SK-N-MC (cell line): ENCODE measurements at regions not wholly inside any gene's neighbourhood (a gene's known extent, or its start where the extent isn't known, plus 50 kb on each side); places are given as distances from the start of the nearest gene placed in this dataset.
"Not testable (repeated sequence)": the region's sequence is repeated elsewhere in the genome, so short reads cannot be mapped to it uniquely, and the experiment has no call there.

Experiments
- DNase-seq: peaks from one replicate; pipeline ENCODE4 v3.0.0-alpha.2; 2011; ENCODE audit warnings: low read depth, low spot score
- H3K27ac ChIP-seq: fragments of 200-600 bp; sonication (generic); 2 replicates; pipeline ENCODE4 v1.5.1; 2016; ENCODE audit warnings: mixed run types
- H3K36me3 ChIP-seq: fragments of 200-600 bp; sonication (generic); 2 replicates; pipeline ENCODE4 v1.6.1; 2017; ENCODE audit warnings: antibody characterized with exemption, low read length, mixed read lengths; ENCODE audit not compliant: insufficient read depth
- H3K4me3 ChIP-seq: fragments of 200-600 bp; sonication (generic); 2 replicates; pipeline ENCODE4 v1.5.1; 2016
- H3K9ac ChIP-seq: fragments of 200-600 bp; sonication (generic); 2 replicates; pipeline ENCODE4 v1.8.0; 2017; ENCODE audit warnings: mixed run types, mixed read lengths; ENCODE audit not compliant: insufficient read length
- H3K9me3 ChIP-seq: fragments of 200-600 bp; sonication (generic); 2 replicates; pipeline ENCODE4 v1.6.1; 2017; ENCODE audit warnings: low read depth, mild to moderate bottlenecking, antibody characterized with exemption, low read length, moderate library complexity, mixed read lengths
- EZH2 ChIP-seq: fragments of 200-600 bp; sonication (generic); IDR thresholded peaks from one replicate; pipeline ENCODE4 v1.6.1; 2017; ENCODE audit warnings: antibody characterized with exemption
- FOXP2 ChIP-seq: optimal IDR thresholded peaks from 2 replicates; pipeline ENCODE3; 2011; ENCODE audit warnings: mild to moderate bottlenecking, moderate library complexity; ENCODE audit not compliant: insufficient read depth; ENCODE audit errors: extremely low read length, control extremely low read depth
- POLR2AphosphoS5 ChIP-seq: IDR thresholded peaks from 2 replicates; pipeline ENCODE4 v1.6.1; 2012; ENCODE audit warnings: mild to moderate bottlenecking, low read depth, low read length, borderline replicate concordance

GRCh38 chr9:6113312-6113711 is 97.9 kb upstream of the RANBP6 start:
- Histone ChIP-seq H3K9ac (no peak overlapping the region), H3K36me3 (no peaks in the 10 kb centered on the region), H3K27ac (no peak overlapping the region), H3K9me3 (no peaks in the 10 kb centered on the region), H3K4me3 (no peak overlapping the region)
- no peak for TF ChIP-seq EZH2
- TF ChIP-seq FOXP2 = no peak
- no peak for TF ChIP-seq POLR2AphosphoS5
- no peak for DNase-seq

DNA sequence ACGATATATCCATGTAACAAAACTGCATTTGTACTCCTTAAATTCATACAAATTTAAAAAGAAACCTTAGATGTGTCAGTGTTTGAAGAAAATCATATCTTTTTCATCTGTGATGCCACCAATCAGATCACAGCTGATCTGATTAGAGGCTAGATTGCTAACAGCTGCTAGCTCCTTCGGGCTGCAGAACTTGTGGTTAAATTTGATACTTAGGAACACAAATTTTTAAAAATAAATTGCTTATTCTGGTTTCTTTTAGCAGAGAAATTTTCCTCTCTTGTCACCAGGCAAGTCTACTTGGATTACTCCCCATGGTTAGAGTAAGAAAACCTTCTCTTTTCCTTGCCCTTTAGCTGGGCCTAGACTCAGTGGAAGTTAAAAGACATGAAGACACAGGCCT is 94.6 kb upstream of the RANBP6 start:
- Histone ChIP-seq H3K36me3 (no peaks in the 10 kb centered on the region), H3K9ac (no peak overlapping the region), H3K4me3 (no peak overlapping the region), H3K27ac (peak overlapping the region; percentile 5; the same call in 1 of the 2 replicates), H3K9me3 (no peaks in the 10 kb centered on the region)
- no peak for TF ChIP-seq FOXP2
- TF ChIP-seq EZH2 = no peak
- no peak for TF ChIP-seq POLR2AphosphoS5
- DNase-seq = no peak

DNA sequence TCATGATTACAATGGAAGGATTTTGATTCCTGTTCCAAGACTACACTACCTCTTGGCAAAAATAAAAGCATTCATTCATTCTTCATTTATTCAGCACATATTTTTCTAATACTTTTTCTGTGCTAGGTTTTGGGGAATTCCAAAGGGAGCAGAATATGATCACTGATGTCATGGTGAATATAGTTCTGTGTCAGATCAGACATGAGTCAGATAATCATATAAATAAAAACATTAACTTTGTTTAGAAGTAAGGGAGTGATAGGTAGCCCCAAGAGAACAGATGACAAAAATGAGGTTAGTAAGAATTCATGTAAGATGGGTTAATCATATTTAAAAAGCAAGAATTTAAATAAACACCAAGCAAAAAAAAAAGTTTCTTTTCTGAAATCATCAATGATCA is 94.1 kb upstream of the RANBP6 start:
- H3K9ac ChIP-seq = no peak overlapping the region
- TF ChIP-seq EZH2 = no peak
- TF ChIP-seq FOXP2 = no peak
- no peak for TF ChIP-seq POLR2AphosphoS5
- H3K9me3 ChIP-seq = no peaks in the 10 kb centered on the region
- DNase-seq = no peak
- H3K27ac ChIP-seq = no peak overlapping the region
- no peaks in the 10 kb centered on the region for H3K36me3 ChIP-seq
- no peak overlapping the region for H3K4me3 ChIP-seq

- TF ChIP-seq EZH2 (no peak), FOXP2 (peak; percentile 12), POLR2AphosphoS5 (no peak)
- Histone ChIP-seq H3K4me3 (peak overlapping the region; percentile 62), H3K9me3 (no peaks in the 10 kb centered on the region), H3K9ac (peak overlapping the region; percentile 11), H3K36me3 (no peaks in the 10 kb centered on the region), H3K27ac (peak overlapping the region; percentile 80)
- DNase-seq = peak; percentile 45
Measured at GRCh38 chr9:6106711-6107339, 91.4 kb upstream of the RANBP6 start.

GRCh38 chr9:6105738-6106137 is 90.3 kb upstream of the RANBP6 start:
- no peak for DNase-seq
- no peaks in the 10 kb centered on the region for H3K9me3 ChIP-seq
- no peak for TF ChIP-seq EZH2
- TF ChIP-seq POLR2AphosphoS5 = no peak
- TF ChIP-seq FOXP2 = no peak
- H3K9ac ChIP-seq = no peak overlapping the region
- no peaks in the 10 kb centered on the region for H3K36me3 ChIP-seq
- H3K4me3 ChIP-seq = no peak overlapping the region
- H3K27ac ChIP-seq = no peak overlapping the region

- H3K9ac ChIP-seq, H3K36me3 ChIP-seq, H3K27ac ChIP-seq, H3K9me3 ChIP-seq, DNase-seq, H3K4me3 ChIP-seq: not testable (repeated sequence)
Measured at GRCh38 chr9:6104406-6104805, 89.0 kb upstream of the RANBP6 start.

GRCh38 chr9:6103911-6104310 is 88.5 kb upstream of the RANBP6 start:
- not testable (repeated sequence) for H3K4me3 ChIP-seq, H3K27ac ChIP-seq, H3K36me3 ChIP-seq, DNase-seq, H3K9me3 ChIP-seq, H3K9ac ChIP-seq

DNA sequence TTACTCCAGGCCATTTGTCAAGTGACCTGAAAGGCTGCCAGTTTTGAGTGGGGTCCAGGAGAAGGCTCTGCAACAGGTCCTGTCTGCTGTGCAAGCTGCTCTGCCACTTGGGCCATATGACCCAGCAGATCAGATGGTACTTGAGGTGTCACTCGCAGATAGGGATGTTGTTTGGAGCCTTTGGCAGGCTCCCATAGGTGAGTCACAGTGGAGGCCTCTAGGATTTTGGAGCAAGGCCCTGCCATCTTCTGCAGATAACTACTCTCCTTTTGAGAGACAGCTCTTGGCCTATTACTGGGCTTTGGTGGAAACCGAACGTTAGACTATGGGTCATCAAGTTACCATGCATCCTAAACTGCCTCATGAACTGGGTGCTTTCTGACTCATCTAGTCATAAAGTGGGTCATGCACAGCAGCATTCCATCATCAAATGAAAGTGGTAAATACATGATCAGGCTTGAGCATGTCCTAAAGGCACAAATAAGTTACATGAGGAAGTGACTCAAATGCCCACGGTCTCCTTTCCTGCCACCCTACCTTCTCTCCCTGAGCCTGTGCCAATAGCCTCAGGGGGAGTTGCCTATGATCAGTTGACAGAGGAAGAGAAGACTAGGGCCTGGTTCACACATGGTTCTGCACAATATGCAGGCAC is 87.0 kb upstream of the RANBP6 start:
- H3K36me3 ChIP-seq, H3K9me3 ChIP-seq, H3K9ac ChIP-seq, DNase-seq, H3K4me3 ChIP-seq, H3K27ac ChIP-seq: not testable (repeated sequence)

- not testable (repeated sequence) for H3K9me3 ChIP-seq, H3K4me3 ChIP-seq, DNase-seq, H3K36me3 ChIP-seq, H3K27ac ChIP-seq, H3K9ac ChIP-seq
Measured at GRCh38 chr9:6101725-6102124, 86.3 kb upstream of the RANBP6 start.

GRCh38 chr9:6099346-6099745 is 83.9 kb upstream of the RANBP6 start:
- H3K27ac ChIP-seq, DNase-seq, H3K4me3 ChIP-seq: not testable (repeated sequence)

More at GRCh38 chr9:6099346-6099745, 83.9 kb upstream of the RANBP6 start:
- not testable (repeated sequence) for H3K9ac ChIP-seq, H3K9me3 ChIP-seq, H3K36me3 ChIP-seq
